ENCODE measurements at regions not wholly inside any gene's neighbourhood (a gene's known extent, or its start where the extent isn't known, plus 50 kb on each side); places are given as distances from the start of the nearest gene placed in this dataset.
"Not testable (repeated sequence)": the region's sequence is repeated elsewhere in the genome, so short reads cannot be mapped to it uniquely, and the experiment has no call there.

DNA sequence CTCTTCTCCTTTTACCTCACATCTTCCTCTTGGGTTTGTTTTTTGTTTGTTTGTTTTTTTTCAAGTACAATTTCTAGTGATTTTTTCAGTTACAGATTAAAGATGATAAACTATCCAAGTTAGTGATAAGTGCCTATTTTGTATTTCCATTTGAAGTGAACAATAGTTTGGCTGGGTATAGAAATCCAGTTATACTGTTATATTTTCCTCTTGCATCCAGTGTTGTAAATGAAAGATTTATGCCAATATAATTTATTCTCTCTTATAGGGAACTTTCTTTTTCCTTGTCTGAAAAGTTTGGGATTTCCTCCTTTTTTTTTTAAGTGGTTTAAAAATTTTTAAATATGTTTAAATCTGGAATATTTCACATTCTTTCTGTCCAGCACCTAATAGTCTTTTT, 169.4 kb downstream of the CPEB2 start:
- Mint-ChIP-seq H3K4me1 (no peaks in the 10 kb centered on the region), H3K4me3 (no peak overlapping the region), H3K27me3 (peaks cover 12 to 23% (median 15%) of the 10 kb centered on the region in 3 donors), H3K9me3 (peaks cover 0 to 23% (median 17%) of the 10 kb centered on the region in 7 donors), H3K27ac (no peak overlapping the region), H3K36me3 (peaks cover 7 to 10% of the 10 kb centered on the region in 2 donors)
- ATAC-seq (ENCODE audit: low read depth in 2 of 2) = no peak
- DNase-seq = no peak

GRCh38 chr4:15173251-15173650, 171.0 kb downstream of the CPEB2 start:
- DNase-seq = no peak
- no peak for ATAC-seq (ENCODE audit: low read depth in 2 of 2)
- H3K36me3 Mint-ChIP-seq = peaks cover 7 to 10% of the 10 kb centered on the region in 2 donors

GRCh38 chr4:15174168-15174567, 171.9 kb downstream of the CPEB2 start:
- not testable (repeated sequence) for DNase-seq; H3K27ac Mint-ChIP-seq; H3K36me3 Mint-ChIP-seq; H3K4me1 Mint-ChIP-seq; H3K4me3 Mint-ChIP-seq; ATAC-seq (ENCODE audit: low read depth in 2 of 2)
- peaks cover 0 to 23% (median 17%) of the 10 kb centered on the region in 7 donors for H3K9me3 Mint-ChIP-seq
- peaks cover 6 to 23% (median 8%) of the 10 kb centered on the region in 3 donors for H3K27me3 Mint-ChIP-seq

More at GRCh38 chr4:15173251-15173650, 171.0 kb downstream of the CPEB2 start:
- H3K4me3 Mint-ChIP-seq = no peak overlapping the region
- H3K27me3 Mint-ChIP-seq = peaks cover 8 to 23% (median 12%) of the 10 kb centered on the region in 3 donors
- no peak overlapping the region for H3K27ac Mint-ChIP-seq
- H3K4me1 Mint-ChIP-seq = no peaks in the 10 kb centered on the region
- H3K9me3 Mint-ChIP-seq = peaks cover 0 to 23% (median 17%) of the 10 kb centered on the region in 7 donors

DNA sequence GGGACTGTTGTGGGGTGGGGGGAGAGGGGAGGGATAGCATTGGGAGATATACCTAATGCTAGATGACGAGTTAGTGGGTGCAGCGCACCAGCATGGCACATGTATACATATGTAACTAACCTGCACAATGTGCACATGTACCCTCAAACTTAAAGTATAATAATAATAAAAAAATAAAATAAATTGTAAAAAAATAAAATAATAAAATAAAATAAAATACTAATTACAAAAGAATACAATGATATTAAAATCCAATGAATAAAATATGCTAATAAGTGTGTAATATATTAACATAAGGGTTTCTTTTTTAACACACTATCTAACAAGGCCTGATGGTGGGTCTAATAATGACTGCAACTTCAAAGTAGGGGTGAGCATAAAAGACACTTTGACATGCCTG, 177.6 kb downstream of the CPEB2 start:
- H3K27me3 Mint-ChIP-seq; H3K36me3 Mint-ChIP-seq; H3K27ac Mint-ChIP-seq; DNase-seq; H3K9me3 Mint-ChIP-seq; H3K4me3 Mint-ChIP-seq; ATAC-seq (ENCODE audit: low read depth in 2 of 2); H3K4me1 Mint-ChIP-seq: not testable (repeated sequence)

DNA sequence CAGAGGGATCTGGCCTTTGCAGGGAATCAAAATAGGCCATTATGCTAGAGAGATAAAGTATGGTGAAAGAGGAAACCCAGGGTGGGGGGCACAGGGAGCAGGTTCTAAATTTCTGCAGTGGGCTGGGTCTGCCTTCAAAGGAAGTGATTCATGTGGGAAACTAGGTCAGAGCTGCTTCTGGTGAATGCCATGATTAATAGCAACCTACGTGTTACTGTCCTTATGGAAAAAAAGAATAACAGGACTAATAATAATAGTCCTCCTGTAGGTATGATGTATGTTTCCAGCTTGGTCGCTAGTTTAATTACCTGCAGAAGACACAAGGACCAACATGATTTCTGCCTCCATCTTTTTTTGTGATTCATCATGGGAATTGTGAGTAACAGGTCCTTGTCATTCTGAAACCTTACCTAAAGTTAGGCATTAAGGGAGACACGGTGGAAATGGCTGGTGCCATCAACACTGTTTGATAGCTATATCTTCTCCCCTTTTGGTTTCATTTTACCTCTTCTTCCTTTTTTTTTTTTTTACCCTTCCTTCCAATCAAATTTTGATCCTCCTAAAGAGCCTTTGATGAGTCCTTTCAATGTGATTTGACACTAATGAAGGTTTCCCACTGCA, 180.4 kb downstream of the CPEB2 start:
- peaks cover 0 to 6% (median 0%) of the 10 kb centered on the region in 3 donors for H3K4me1 Mint-ChIP-seq
- H3K27me3 Mint-ChIP-seq = peaks cover 0 to 7% (median 0%) of the 10 kb centered on the region in 3 donors
- ATAC-seq (ENCODE audit: low read depth in 2 of 2) (no peak), DNase-seq (no peak)
- peaks cover 0 to 2% (median 0%) of the 10 kb centered on the region in 7 donors for H3K9me3 Mint-ChIP-seq
- peak overlapping the region in 1 of 6 donors; percentile 30 for H3K27ac Mint-ChIP-seq
- H3K4me3 Mint-ChIP-seq = no peak overlapping the region
- peaks cover 0 to 1% of the 10 kb centered on the region in 2 donors for H3K36me3 Mint-ChIP-seq

DNA sequence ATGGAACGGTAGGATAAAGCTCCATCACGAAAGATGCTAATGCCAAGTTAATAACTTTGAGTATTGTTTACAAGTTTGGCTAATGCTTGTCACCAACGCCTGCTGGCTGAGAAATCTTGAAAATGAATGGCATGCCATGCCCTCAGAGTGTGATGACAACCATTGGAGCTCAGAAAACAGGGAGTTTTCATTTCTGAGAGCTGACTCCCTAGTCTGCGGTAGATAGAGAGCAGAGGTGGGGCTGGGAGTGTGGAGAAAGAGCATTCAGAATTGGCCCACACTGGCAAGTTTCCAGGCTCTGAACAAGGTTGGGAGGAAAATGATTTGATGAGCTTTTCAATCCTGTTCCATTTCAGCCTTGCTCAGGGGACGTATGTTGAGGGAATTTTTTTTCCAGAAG, 183.9 kb downstream of the CPEB2 start:
- no peak for ATAC-seq (ENCODE audit: low read depth in 2 of 2)
- Mint-ChIP-seq H3K27ac (no peak overlapping the region), H3K4me3 (no peak overlapping the region), H3K27me3 (peaks cover 0 to 7% (median 0%) of the 10 kb centered on the region in 3 donors), H3K9me3 (peaks cover 0 to 11% (median 0%) of the 10 kb centered on the region in 7 donors), H3K4me1 (peaks cover 7 to 16% (median 9%) of the 10 kb centered on the region in 3 donors), H3K36me3 (peaks cover 0 to 11% of the 10 kb centered on the region in 2 donors)
- no peak for DNase-seq

GRCh38 chr4:15186806-15187205, 184.5 kb downstream of the CPEB2 start:
- H3K9me3 Mint-ChIP-seq = peaks cover 0 to 11% (median 0%) of the 10 kb centered on the region in 7 donors
- peaks cover 7 to 16% (median 9%) of the 10 kb centered on the region in 3 donors for H3K4me1 Mint-ChIP-seq
- H3K27me3 Mint-ChIP-seq = peaks cover 0 to 7% (median 0%) of the 10 kb centered on the region in 3 donors
- no peak for DNase-seq
- no peak overlapping the region for H3K4me3 Mint-ChIP-seq
- no peak overlapping the region for H3K27ac Mint-ChIP-seq
- peaks cover 0 to 11% of the 10 kb centered on the region in 2 donors for H3K36me3 Mint-ChIP-seq
- no peak for ATAC-seq (ENCODE audit: low read depth in 2 of 2)

- no peak for DNase-seq
- peaks cover 0 to 11% of the 10 kb centered on the region in 2 donors for H3K36me3 Mint-ChIP-seq
- peaks cover 7 to 11% (median 9%) of the 10 kb centered on the region in 3 donors for H3K4me1 Mint-ChIP-seq
- H3K4me3 Mint-ChIP-seq = no peak overlapping the region
- peaks cover 0 to 7% (median 0%) of the 10 kb centered on the region in 3 donors for H3K27me3 Mint-ChIP-seq
- H3K9me3 Mint-ChIP-seq = peaks cover 0 to 11% (median 0%) of the 10 kb centered on the region in 7 donors
- H3K27ac Mint-ChIP-seq = no peak overlapping the region
- ATAC-seq (ENCODE audit: low read depth in 2 of 2) = peak; percentile 30 to 52
Measured at GRCh38 chr4:15188605-15189539, 186.6 kb downstream of the CPEB2 start.

DNA sequence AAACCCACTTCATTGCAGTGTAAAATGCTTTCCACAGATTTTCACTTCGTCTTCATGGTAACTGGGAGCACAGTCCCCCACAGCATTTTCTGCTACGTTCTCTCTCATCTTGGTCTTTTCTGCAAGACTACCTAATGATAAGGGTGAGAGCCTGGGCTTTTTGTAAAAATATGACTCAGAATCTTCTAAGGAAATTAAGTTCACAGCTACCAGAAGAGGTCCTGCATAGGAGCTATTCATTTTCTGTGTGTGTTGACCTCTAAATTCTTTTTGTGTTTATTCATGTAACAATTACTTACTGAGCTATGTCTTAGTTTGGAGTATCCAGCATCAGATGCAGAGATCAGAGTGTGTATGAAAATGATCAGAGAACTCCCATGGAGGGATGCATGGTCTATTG, 192.2 kb downstream of the CPEB2 start:
- H3K27ac Mint-ChIP-seq = no peak overlapping the region
- no peak overlapping the region for H3K4me3 Mint-ChIP-seq
- DNase-seq = no peak
- no peaks in the 10 kb centered on the region for H3K4me1 Mint-ChIP-seq
- no peaks in the 10 kb centered on the region for H3K36me3 Mint-ChIP-seq
- peaks cover 0 to 9% (median 0%) of the 10 kb centered on the region in 3 donors for H3K27me3 Mint-ChIP-seq
- ATAC-seq (ENCODE audit: low read depth in 2 of 2) = no peak
- no peaks in the 10 kb centered on the region for H3K9me3 Mint-ChIP-seq

GRCh38 chr4:15197005-15197404, 194.7 kb downstream of the CPEB2 start:
- H3K4me1 Mint-ChIP-seq = no peaks in the 10 kb centered on the region

DNA sequence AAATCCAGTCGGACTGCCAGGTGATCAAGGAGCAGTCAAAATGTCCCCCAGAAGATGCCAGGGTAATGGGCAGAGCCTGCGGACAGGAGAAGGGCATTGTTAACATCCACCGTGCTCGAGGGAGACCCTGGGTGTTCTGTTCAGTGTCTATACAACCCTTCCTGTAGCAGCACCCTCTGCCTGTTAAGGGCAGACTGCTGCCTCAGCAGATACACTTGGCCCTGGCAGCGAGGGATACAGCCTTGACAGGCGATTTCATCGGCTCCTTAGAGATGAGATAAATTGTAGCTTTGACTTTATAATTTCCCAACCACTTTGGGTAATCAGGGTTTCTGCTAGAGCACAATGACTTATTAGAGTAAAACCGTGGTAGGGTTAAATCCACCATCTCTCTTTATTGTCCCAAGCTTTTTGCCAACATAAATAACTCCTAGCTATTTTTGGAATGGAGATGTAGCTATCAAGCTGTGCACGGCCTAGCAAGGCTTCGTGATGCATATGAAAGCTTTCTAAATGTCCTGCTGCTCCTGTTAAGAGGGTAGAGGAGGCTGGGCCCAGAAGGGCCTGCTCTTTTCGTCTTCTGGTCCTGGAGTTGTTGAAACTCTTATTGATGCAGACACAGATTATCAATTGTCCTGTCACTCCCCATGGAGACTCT, 195.9 kb downstream of the CPEB2 start:
- DNase-seq (no peak), ATAC-seq (ENCODE audit: low read depth in 2 of 2) (no peak)
- Mint-ChIP-seq H3K4me3 (no peak overlapping the region), H3K4me1 (no peaks in the 10 kb centered on the region), H3K9me3 (no peaks in the 10 kb centered on the region), H3K27me3 (peaks cover 0 to 9% (median 0%) of the 10 kb centered on the region in 3 donors), H3K36me3 (no peaks in the 10 kb centered on the region), H3K27ac (peak overlapping the region in 1 of 6 donors; percentile 9)

More at GRCh38 chr4:15197005-15197404, 194.7 kb downstream of the CPEB2 start:
- H3K36me3 Mint-ChIP-seq = no peaks in the 10 kb centered on the region
- peaks cover 0 to 9% (median 0%) of the 10 kb centered on the region in 3 donors for H3K27me3 Mint-ChIP-seq
- DNase-seq = no peak
- no peak overlapping the region for H3K4me3 Mint-ChIP-seq
- no peak for ATAC-seq (ENCODE audit: low read depth in 2 of 2)
- no peak overlapping the region for H3K27ac Mint-ChIP-seq
- no peaks in the 10 kb centered on the region for H3K9me3 Mint-ChIP-seq

- DNase-seq (no peak), ATAC-seq (ENCODE audit: low read depth in 2 of 2) (no peak)
- H3K36me3 Mint-ChIP-seq = peaks cover 9 to 12% of the 10 kb centered on the region in 2 donors
- peaks cover 14 to 18% (median 15%) of the 10 kb centered on the region in 7 donors for H3K9me3 Mint-ChIP-seq
- H3K27ac Mint-ChIP-seq = no peak overlapping the region
- H3K4me1 Mint-ChIP-seq = no peaks in the 10 kb centered on the region
- H3K27me3 Mint-ChIP-seq = no peaks in the 10 kb centered on the region
- H3K4me3 Mint-ChIP-seq = peak overlapping the region in 1 of 8 donors; percentile 9
Measured at GRCh38 chr4:15201782-15202181, 199.5 kb downstream of the CPEB2 start.

DNA sequence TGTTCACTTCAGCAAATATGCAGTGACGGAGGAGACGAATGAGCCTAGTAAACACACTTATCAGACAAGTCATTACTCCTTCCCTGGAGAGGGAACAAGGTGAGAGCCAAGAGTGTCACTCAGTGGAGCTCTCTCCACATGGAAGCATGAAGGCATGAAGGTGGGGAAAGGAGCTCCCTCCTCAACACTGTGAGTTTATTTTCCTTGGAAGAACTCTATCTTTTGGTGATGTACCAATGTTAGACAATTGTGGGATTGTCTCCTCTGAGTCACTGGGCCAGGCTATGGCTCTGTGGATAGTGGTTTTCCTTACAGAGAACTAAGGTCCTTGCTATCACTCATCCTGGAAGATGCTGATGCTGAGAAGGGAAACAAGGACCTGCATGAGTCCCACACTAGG, 200.2 kb downstream of the CPEB2 start:
- no peak overlapping the region for H3K4me3 Mint-ChIP-seq
- ATAC-seq (ENCODE audit: low read depth in 2 of 2) (no peak), DNase-seq (no peak)
- H3K27ac Mint-ChIP-seq = peak overlapping the region in 1 of 6 donors; percentile 15
- H3K4me1 Mint-ChIP-seq = no peaks in the 10 kb centered on the region
- H3K36me3 Mint-ChIP-seq = peaks cover 16% of the 10 kb centered on the region in 2 donors
- peaks cover 19 to 25% (median 22%) of the 10 kb centered on the region in 7 donors for H3K9me3 Mint-ChIP-seq
- H3K27me3 Mint-ChIP-seq = no peaks in the 10 kb centered on the region
